RWPE2 (cell line): ENCODE measurements at regions not wholly inside any gene's neighbourhood (a gene's known extent, or its start where the extent isn't known, plus 50 kb on each side); places are given as distances from the start of the nearest gene placed in this dataset.

ENCODE experiments used
- ATAC-seq: fragments of 200-7000 bp; cut with Tn5 transposase; 3 replicates; pipeline ENCODE4 v1.9.1; 2021; ENCODE audit warnings: low read depth
- DNase-seq: peaks from one replicate; pipeline ENCODE4 v3.0.0-alpha.2; 2020; ENCODE audit warnings: low spot score
- H3K27ac ChIP-seq: fragments of 450-650 bp; 2 replicates; pipeline ENCODE4 v1.5.1; 2017; ENCODE audit warnings: mild to moderate bottlenecking; ENCODE audit not compliant: poor library complexity, severe bottlenecking
- H3K27me3 ChIP-seq: fragments of 250-450 bp; sonication (Bioruptor Pico); 2 replicates; pipeline ENCODE4 v1.5.1; 2021; ENCODE audit warnings: mild to moderate bottlenecking, moderate library complexity; ENCODE audit not compliant: insufficient read depth, poor library complexity, severe bottlenecking
- H3K36me3 ChIP-seq: fragments of 250-450 bp; sonication (Bioruptor Pico); 2 replicates; pipeline ENCODE4 v1.5.1; 2020; ENCODE audit warnings: low read depth, mild to moderate bottlenecking, moderate library complexity
- H3K4me1 ChIP-seq: fragments of 250-450 bp; sonication (Bioruptor Pico); 2 replicates; pipeline ENCODE4 v1.5.1; 2021; ENCODE audit warnings: mild to moderate bottlenecking, moderate library complexity; ENCODE audit not compliant: insufficient read depth, poor library complexity, severe bottlenecking
- H3K4me3 ChIP-seq: fragments of 250-450 bp; sonication (Bioruptor Pico); 2 replicates; pipeline ENCODE4 v1.5.1; 2021; ENCODE audit warnings: mild to moderate bottlenecking, moderate library complexity; ENCODE audit not compliant: severe bottlenecking
- H3K9me3 ChIP-seq: fragments of 250-450 bp; sonication (Bioruptor Pico); 2 replicates; pipeline ENCODE4 v1.5.1; 2021; ENCODE audit warnings: mild to moderate bottlenecking, moderate library complexity; ENCODE audit not compliant: severe bottlenecking
- CTCF ChIP-seq: fragments of 450-650 bp; IDR thresholded peaks from one replicate; pipeline ENCODE4 v1.5.1; 2017; ENCODE audit warnings: mild to moderate bottlenecking, moderate library complexity; ENCODE audit not compliant: poor library complexity, severe bottlenecking

- Histone ChIP-seq H3K36me3 (no peaks in the 10 kb centered on the region), H3K4me1 (no peaks in the 10 kb centered on the region), H3K9me3 (no peaks in the 10 kb centered on the region), H3K27me3 (no peaks in the 10 kb centered on the region), H3K27ac (no peak overlapping the region), H3K4me3 (no peak overlapping the region)
- DNase-seq (no peak), ATAC-seq (no peak)
- no peak for TF ChIP-seq CTCF
These were observed 450.2 kb downstream of the PCDH18 start for GRCh38 chr4:137082061-137082460.

- H3K36me3 ChIP-seq = no peaks in the 10 kb centered on the region
- H3K27ac ChIP-seq = no peak overlapping the region
- H3K4me1 ChIP-seq = no peaks in the 10 kb centered on the region
- DNase-seq (peak; percentile 31), ATAC-seq (no peak)
- no peaks in the 10 kb centered on the region for H3K9me3 ChIP-seq
- H3K27me3 ChIP-seq = no peaks in the 10 kb centered on the region
- no peak for TF ChIP-seq CTCF
- no peak overlapping the region for H3K4me3 ChIP-seq
These were observed 455.4 kb downstream of the PCDH18 start for GRCh38 chr4:137076908-137077307.

- no peaks in the 10 kb centered on the region for H3K27me3 ChIP-seq
- H3K9me3 ChIP-seq = no peaks in the 10 kb centered on the region
- DNase-seq (no peak), ATAC-seq (no peak)
- no peak overlapping the region for H3K4me3 ChIP-seq
- H3K27ac ChIP-seq = no peak overlapping the region
- no peaks in the 10 kb centered on the region for H3K4me1 ChIP-seq
- TF ChIP-seq CTCF = no peak
- no peaks in the 10 kb centered on the region for H3K36me3 ChIP-seq
These were observed 456.7 kb downstream of the PCDH18 start for GRCh38 chr4:137075586-137075985.

- Histone ChIP-seq H3K27me3 (no peaks in the 10 kb centered on the region), H3K27ac (no peak overlapping the region), H3K4me1 (no peaks in the 10 kb centered on the region), H3K4me3 (no peak overlapping the region), H3K9me3 (no peaks in the 10 kb centered on the region), H3K36me3 (no peaks in the 10 kb centered on the region)
- DNase-seq = peak; percentile 23
- ATAC-seq = no peak
- no peak for TF ChIP-seq CTCF
These were observed 461.7 kb downstream of the PCDH18 start for GRCh38 chr4:137070614-137071013.

GRCh38 chr4:137069473-137069872 is 462.8 kb downstream of the PCDH18 start:
- DNase-seq (no peak), ATAC-seq (no peak)
- Histone ChIP-seq H3K27ac (no peak overlapping the region), H3K9me3 (no peaks in the 10 kb centered on the region), H3K4me3 (no peak overlapping the region), H3K4me1 (no peaks in the 10 kb centered on the region), H3K27me3 (no peaks in the 10 kb centered on the region), H3K36me3 (no peaks in the 10 kb centered on the region)
- no peak for TF ChIP-seq CTCF
